HG02885 (cell line): ENCODE measurements at regions not wholly inside any gene's neighbourhood (a gene's known extent, or its start where the extent isn't known, plus 50 kb on each side); places are given as distances from the start of the nearest gene placed in this dataset.
"Not testable (repeated sequence)": the region's sequence is repeated elsewhere in the genome, so short reads cannot be mapped to it uniquely, and the experiment has no call there.

ENCODE experiments used
- ATAC-seq: cut with Tn5 transposase; IDR thresholded peaks from one replicate; pipeline ENCODE4 v1.9.1; 2021; ENCODE audit warnings: mild to moderate bottlenecking; ENCODE audit not compliant: unreplicated experiment, poor library complexity

DNA sequence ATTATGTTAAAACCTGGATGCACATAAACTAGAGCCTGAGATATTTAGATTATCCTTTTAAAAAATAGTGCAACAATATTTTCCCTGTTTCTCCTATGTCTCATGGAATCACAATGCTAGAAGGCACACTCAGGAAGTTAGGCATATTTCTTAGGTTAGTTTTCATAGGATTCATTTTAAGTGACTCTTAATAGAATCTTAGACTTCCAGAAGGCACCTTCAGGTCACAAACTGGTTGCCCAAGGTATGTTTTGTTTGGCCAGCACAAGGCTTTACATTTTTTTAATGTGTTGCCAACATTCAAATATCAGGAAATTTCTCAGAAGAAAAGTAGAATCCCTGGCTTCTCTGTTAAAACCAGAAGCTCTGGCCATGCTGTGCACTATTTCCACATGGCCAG, 129.3 kb downstream of the LNPK start:
- ATAC-seq: no peak

DNA sequence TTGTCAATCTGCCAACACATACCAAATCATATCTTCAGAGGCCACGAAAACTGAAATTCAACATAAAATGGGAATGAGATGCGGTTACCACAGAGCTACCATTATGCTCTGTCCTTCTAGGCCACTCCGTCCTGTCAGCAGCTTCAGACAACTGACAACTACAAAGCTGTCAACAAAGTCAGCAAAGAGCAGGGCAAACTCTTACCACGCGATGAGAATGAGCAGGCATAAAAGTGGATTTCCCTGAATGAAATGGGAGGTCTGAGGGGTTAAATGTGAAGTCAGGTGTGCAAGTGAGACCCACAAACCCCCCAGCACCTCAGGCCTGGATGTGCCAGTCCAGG, 130.1 kb downstream of the LNPK start:
- no peak for ATAC-seq

DNA sequence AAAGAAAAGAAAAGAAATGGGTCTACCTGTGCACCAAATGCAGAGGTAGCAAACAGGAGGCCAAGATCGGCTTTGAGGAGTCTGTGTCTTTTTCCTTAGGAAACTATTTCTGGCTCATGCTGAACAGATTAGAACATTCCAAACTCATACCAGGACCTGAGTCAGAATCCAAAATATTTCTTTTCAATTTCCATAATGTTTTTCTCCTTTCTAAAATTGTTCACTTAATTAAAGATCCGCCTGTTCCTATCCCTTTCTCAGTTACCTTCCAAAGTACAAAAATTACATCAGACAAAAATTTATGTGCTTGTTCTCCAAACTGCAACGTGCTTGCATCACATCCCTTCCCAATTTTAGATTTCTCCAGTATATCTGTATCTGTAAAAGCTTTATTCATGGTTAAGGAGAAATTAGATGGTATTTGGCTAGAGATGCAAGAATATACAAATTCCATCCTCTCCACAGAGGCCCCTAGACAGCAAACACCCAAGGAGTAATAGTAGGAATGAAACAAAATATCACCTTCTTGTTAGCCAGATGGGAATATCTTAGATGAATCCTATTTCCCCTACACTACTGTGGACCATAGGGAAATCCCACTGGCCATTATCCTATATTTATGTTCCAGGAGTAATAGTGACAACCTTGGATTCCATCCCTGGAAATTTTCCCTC, 130.6 kb downstream of the LNPK start:
- ATAC-seq: no peak

DNA sequence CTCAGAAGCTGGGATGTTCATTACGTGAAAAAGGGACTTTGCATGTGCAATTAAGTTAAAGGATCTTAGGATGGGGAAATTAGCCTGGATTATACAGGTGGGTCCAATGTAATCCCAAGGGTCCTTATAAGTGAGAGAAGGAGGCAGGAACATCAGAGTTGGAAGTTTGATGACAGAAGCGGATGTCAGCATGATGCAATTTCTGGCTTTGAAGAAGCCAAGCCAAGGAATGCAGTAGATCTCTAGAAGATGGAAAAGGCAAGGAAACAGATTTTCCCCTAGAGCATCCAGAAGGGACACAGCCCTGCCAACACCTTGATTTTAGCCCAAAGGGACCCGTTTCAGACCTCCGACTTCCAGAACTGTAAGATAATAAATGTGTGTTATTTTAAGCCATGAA, 136.4 kb downstream of the LNPK start:
- no peak for ATAC-seq

GRCh38 chr2:175864137-175864850, 137.8 kb downstream of the LNPK start:
- ATAC-seq: no peak

GRCh38 chr2:175861958-175862357, 140.1 kb downstream of the LNPK start:
- ATAC-seq: no peak

DNA sequence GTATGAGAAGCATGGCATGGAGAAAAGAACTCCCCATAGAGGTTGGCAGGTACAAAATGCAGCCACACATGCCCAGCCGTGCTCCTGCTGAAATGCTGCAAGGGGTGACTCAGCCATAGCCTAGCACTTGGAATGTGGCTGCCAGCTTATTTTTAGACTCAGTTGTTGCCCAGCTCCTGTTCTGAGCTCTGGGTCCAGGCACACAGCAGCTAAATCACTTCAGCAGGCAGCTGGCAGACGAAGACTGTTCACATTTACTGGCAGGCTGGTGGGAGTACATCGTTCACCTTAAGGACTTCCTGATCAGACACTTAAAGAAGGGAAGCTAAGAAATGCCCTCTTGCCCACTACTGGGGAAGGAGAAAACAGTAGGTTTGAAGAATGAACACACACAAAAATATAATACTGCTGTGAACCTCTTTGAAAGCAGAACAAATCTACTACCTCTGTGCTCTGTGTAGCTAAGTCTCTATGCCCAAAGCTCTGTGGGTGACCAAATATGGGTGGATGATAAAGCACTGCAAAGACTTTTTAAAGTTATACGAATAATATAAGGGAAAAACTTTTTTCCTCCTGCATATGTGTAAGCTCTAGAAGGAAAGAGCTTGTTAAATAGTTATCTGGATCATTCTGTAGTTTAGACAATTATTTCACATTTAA, 146.1 kb downstream of the LNPK start:
- ATAC-seq: no peak

GRCh38 chr2:175855236-175855635, 146.8 kb downstream of the LNPK start:
- no peak for ATAC-seq

DNA sequence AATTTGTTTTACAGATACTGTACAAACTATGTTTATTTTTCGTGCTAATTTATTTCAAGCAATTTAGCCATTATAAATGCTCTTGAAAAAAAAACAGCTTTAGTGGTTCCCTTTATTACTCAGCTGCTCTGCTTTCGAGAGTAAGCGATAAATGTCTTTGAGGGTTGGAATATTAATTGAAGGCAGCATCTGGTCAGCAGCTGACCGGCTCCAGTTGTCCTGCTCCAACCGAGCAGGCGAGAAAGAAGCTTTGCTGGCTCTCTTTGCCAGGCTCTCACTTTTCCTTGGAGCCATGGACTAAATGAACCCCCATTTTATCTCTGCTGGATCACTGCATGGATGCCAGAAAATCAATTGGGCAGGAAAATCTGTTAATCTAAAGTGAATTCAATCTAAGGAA, 147.4 kb downstream of the LNPK start:
- no peak for ATAC-seq

GRCh38 chr2:175854129-175854528, 147.9 kb downstream of the LNPK start:
- no peak for ATAC-seq

- ATAC-seq: no peak
These were observed 148.5 kb downstream of the LNPK start for GRCh38 chr2:175853616-175853890.

DNA sequence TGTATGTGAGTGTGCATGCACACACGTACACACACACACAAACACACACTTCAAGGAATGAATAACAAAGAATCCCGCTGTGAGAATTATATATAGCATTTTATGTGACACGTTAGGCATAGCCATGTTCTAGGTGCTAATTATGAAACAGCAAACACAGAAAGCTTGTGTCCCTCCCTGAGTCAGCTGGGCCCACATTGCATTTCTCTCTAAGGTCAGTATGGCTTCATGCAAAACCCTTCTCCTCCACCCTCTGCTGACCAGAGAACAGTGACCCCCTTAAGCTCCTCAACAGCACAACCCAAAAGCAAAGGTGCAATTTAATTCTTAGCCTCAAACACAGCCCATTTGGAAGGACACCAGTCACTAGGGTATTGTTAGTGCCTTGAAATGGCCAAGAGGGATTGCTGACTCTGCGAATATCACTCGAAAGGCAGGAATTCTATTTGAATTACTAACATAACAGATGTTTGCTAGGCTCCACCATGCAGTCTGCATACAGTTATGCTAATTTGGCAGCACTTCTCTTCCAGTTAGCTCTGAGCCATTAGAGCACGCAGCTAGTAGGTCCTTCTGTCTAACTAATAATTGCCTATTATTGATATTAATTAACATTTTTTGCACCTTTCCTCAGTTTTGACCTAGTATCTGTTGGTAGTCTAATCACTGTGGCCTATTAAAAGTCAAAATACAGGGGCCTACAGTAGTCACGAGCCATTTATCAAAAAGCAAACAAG, 149.0 kb downstream of the LNPK start:
- ATAC-seq: no peak

GRCh38 chr2:175847128-175847527, 154.9 kb downstream of the LNPK start:
- no peak for ATAC-seq

DNA sequence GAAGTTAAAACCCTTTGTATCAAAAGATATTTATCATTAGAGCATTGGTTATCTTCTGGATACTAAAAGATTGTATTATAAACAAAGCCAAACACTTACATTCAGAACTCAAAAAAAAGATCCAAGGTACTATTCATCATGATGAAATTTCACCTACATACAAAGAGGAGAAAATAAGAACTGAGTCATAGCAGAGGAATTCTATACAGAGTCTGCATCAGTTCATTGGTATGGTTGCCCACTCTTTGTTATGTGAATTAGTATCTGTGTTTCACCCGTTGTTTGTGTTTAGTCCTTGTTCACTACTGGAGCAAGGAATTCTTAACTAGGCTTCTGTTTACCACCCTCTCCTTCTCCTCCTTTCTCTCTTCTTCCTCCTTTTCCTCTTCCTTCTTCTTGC, 157.9 kb downstream of the LNPK start:
- no peak for ATAC-seq

DNA sequence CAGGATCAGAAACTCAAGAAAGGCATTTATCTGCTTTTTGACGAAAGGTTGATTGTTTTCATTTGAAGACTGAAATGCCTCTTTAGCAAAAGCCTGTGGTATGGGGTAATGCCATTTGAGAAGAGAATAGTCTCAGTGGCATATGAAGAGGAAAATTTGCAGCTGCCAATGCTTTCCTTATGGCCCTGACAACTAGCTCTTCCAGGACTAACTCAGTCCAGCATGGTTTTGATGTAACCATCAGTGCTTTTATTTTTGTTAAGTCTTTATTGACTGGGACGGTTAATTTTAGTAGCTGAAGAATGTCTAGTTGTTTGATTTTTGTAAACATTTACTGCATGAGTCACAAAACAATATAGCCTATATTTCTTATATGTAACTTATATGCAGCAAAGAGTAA, 158.4 kb downstream of the LNPK start:
- ATAC-seq: no peak

- ATAC-seq: no peak
These were observed 159.1 kb downstream of the LNPK start for GRCh38 chr2:175842996-175843395.

DNA sequence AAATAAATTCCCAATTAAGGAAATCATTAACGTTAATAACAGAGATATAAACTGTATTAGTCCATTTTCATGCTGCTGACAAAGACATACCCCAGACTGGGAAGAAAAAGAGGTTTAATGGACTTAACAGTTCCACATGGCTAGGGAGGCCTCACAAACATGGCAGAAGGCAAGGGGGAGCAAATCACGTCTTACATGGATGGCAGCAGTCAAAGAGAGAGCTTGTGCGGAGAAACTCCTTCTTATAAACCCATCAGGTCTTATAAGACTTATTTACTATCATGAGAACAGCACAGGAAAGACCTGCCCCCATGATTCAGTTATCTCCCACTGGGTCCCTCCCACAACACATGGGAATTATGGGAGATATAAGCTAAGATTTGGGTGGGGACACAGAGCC, 161.3 kb downstream of the LNPK start:
- not testable (repeated sequence) for ATAC-seq

DNA sequence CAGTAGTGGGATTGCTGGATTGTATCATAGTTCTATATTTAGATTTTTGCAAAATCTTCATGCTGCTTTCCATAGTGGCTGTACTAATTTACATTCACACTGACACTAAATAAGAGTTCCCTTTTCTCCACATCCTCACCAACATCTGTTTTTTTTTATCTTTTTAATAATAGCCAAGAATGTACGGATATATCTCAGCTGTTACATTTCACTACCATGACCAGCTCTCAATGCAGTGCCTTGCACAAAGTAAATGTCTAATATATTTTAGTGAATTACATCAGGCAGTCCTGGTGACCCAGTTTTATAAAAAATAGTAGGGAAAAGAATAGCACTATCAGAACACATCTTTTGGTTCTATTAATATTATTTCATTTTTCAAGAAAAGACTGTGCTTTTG, 161.8 kb downstream of the LNPK start:
- no peak for ATAC-seq

DNA sequence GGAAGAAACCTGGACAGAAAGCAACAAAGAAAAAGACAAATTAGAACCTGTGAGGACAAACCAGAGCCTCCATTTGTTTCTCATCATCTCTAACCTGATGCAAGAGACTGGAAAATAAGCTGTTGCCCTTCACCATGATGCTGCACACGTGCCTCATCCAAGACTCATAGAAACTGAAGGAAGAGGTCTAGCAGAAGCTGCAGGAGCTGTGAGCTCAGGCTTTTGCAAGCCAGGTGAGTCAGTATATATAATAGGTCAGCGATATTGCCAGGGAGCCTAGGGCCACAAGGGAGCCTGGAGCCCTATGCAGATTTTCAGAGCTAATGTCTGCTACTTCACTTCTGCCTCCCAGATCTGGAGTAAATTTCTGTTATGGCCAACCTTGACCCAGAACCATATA, 163.1 kb downstream of the LNPK start:
- no peak for ATAC-seq

- no peak for ATAC-seq
These were observed 165.0 kb downstream of the LNPK start for GRCh38 chr2:175837046-175837445.

GRCh38 chr2:175836361-175836760, 165.7 kb downstream of the LNPK start:
- no peak for ATAC-seq
